ENCODE measurements at regions not wholly inside any gene's neighbourhood (a gene's known extent, or its start where the extent isn't known, plus 50 kb on each side); places are given as distances from the start of the nearest gene placed in this dataset.

GRCh38 chr16:73356401-73357079 lies 308.6 kb upstream of the ZFHX3 start:
- H2AFZ ChIP-seq (ENCODE audit: control insufficient read depth, low read length), result no peak overlapping the region
- H3K27ac ChIP-seq (ENCODE audit: control insufficient read depth, insufficient read depth, low read length), result no peak overlapping the region
- H3K9me3 ChIP-seq (ENCODE audit: control insufficient read depth, low read depth, low read length), result peaks cover 2% of the 10 kb centered on the region
- FAIRE-seq, result no peak
- no peak for DNase-seq (ENCODE audit: low read depth, low spot score)
- H3K9ac ChIP-seq (ENCODE audit: control insufficient read depth, extremely low read depth, insufficient read depth, low read length), result no peak overlapping the region
- no peak overlapping the region for H3K4me2 ChIP-seq (ENCODE audit: control insufficient read depth, extremely low read depth, insufficient read depth, low read depth, low read length)
- no peaks in the 10 kb centered on the region for H4K20me1 ChIP-seq (ENCODE audit: control insufficient read depth, extremely low read depth, insufficient read depth, low read length)
- H3K4me1 ChIP-seq (ENCODE audit: control insufficient read depth, extremely low read depth, insufficient read depth, low read length), result no peaks in the 10 kb centered on the region
- H3K79me2 ChIP-seq (ENCODE audit: control insufficient read depth, insufficient read depth, low read length), result no peaks in the 10 kb centered on the region
- no peaks in the 10 kb centered on the region for H3K9me1 ChIP-seq (ENCODE audit: control insufficient read depth, extremely low read depth, insufficient read depth, low read length)
- no peaks in the 10 kb centered on the region for H3K27me3 ChIP-seq (ENCODE audit: control insufficient read depth, extremely low read depth, insufficient read depth, low read length)
- no peak for TF ChIP-seq CTCF (optimal IDR thresholded peaks at IDR 0.05 in 1 of 3, IDR thresholded peaks at IDR 0.05 in 1 of 3, conservative IDR thresholded peaks at IDR 0.05 in 1 of 3; ENCODE audit: extremely low read depth in 1 of 3, insufficient read depth in 2 of 3, low read length in 3 of 3)
- no peak for TF ChIP-seq EZH2 (IDR thresholded peaks at IDR 0.05; ENCODE audit: low read length)
- H3K4me3 ChIP-seq (ENCODE audit: control insufficient read depth in 2 of 3, extremely low read depth in 1 of 3, insufficient read depth in 2 of 3, low read depth in 1 of 3, low read length in 3 of 3), result no peak overlapping the region
- H3K36me3 ChIP-seq (ENCODE audit: control insufficient read depth in 2 of 2, extremely low read depth in 1 of 2, insufficient read depth in 2 of 2, low read length in 2 of 2), result no peaks in the 10 kb centered on the region
- dilution Hi-C loops (cut with MboI; ENCODE audit: extremely low pct_ligation_motif_present, low sequenced_read_pairs), result no loop called here

GRCh38 chr16:73355981-73356380 lies 308.1 kb upstream of the ZFHX3 start:
- no peak overlapping the region for H3K27ac ChIP-seq (ENCODE audit: control insufficient read depth, insufficient read depth, low read length)
- no peaks in the 10 kb centered on the region for H3K27me3 ChIP-seq (ENCODE audit: control insufficient read depth, extremely low read depth, insufficient read depth, low read length)
- no peaks in the 10 kb centered on the region for H3K79me2 ChIP-seq (ENCODE audit: control insufficient read depth, insufficient read depth, low read length)
- H3K9ac ChIP-seq (ENCODE audit: control insufficient read depth, extremely low read depth, insufficient read depth, low read length), result no peak overlapping the region
- no peaks in the 10 kb centered on the region for H3K9me3 ChIP-seq (ENCODE audit: control insufficient read depth, low read depth, low read length)
- H3K4me1 ChIP-seq (ENCODE audit: control insufficient read depth, extremely low read depth, insufficient read depth, low read length), result no peaks in the 10 kb centered on the region
- no peak for FAIRE-seq
- no peaks in the 10 kb centered on the region for H3K36me3 ChIP-seq (ENCODE audit: control insufficient read depth in 2 of 2, extremely low read depth in 1 of 2, insufficient read depth in 2 of 2, low read length in 2 of 2)
- no peaks in the 10 kb centered on the region for H3K9me1 ChIP-seq (ENCODE audit: control insufficient read depth, extremely low read depth, insufficient read depth, low read length)
- dilution Hi-C loops (cut with MboI; ENCODE audit: extremely low pct_ligation_motif_present, low sequenced_read_pairs), result no loop called here
- no peaks in the 10 kb centered on the region for H4K20me1 ChIP-seq (ENCODE audit: control insufficient read depth, extremely low read depth, insufficient read depth, low read length)
- no peak overlapping the region for H3K4me3 ChIP-seq (ENCODE audit: control insufficient read depth in 2 of 3, extremely low read depth in 1 of 3, insufficient read depth in 2 of 3, low read depth in 1 of 3, low read length in 3 of 3)
- H2AFZ ChIP-seq (ENCODE audit: control insufficient read depth, low read length), result no peak overlapping the region
- no peak for DNase-seq (ENCODE audit: low read depth, low spot score)
- no peak overlapping the region for H3K4me2 ChIP-seq (ENCODE audit: control insufficient read depth, extremely low read depth, insufficient read depth, low read depth, low read length)
- TF ChIP-seq EZH2 (IDR thresholded peaks at IDR 0.05; ENCODE audit: low read length) (no peak), CTCF (optimal IDR thresholded peaks at IDR 0.05 in 1 of 3, IDR thresholded peaks at IDR 0.05 in 1 of 3, conservative IDR thresholded peaks at IDR 0.05 in 1 of 3; ENCODE audit: extremely low read depth in 1 of 3, insufficient read depth in 2 of 3, low read length in 3 of 3) (no peak)

Measured in keratinocyte (primary cell).